Lower leg skin (tissue), 4 donors: ENCODE measurements at regions not wholly inside any gene's neighbourhood (a gene's known extent, or its start where the extent isn't known, plus 50 kb on each side); places are given as distances from the start of the nearest gene placed in this dataset.

Experiments used
- DNase-seq, 2 donors: peaks; one replicate each; pipeline ENCODE4 v3.0.0-alpha.2; 2019; ENCODE audit warnings: low spot score in 2 of 2
- H3K4me3 ChIP-seq: fragments of 200-600 bp; sonication (generic); 2 replicates; pipeline ENCODE4 v1.5.1; 2017; ENCODE audit warnings: mild to moderate bottlenecking, low read depth; ENCODE audit not compliant: poor library complexity, severe bottlenecking
- CTCF ChIP-seq, 3 donors: fragments of 450-650 bp; IDR thresholded peaks; one replicate each; pipeline ENCODE4 v1.5.1; 2016; ENCODE audit warnings: antibody characterized with exemption in 3 of 3, mild to moderate bottlenecking in 3 of 3, moderate library complexity in 2 of 3
- POLR2A ChIP-seq, 2 donors: fragments of 450-650 bp; IDR thresholded peaks; one replicate each; pipeline ENCODE4 v1.6.1; 2016 to 2017; ENCODE audit warnings: antibody characterized with exemption in 2 of 2, mild to moderate bottlenecking in 1 of 2, moderate library complexity in 1 of 2
- WGBS, 2 donors: methylation state at CpG; one replicate each; pipeline ENCODE4 v1.1.5; 2018; 5-methylcytosine and 5-hydroxymethylcytosine counted together
- intact Hi-C: fragments of 100-400 bp; cut with DNase I; formaldehyde crosslinking; loops from one replicate; pipeline ENCODE4 v1.15.0; 2023; ENCODE audit warnings: low total_unique reads

- TF ChIP-seq CTCF (IDR thresholded peaks at IDR 0.05) (no peak), POLR2A (IDR thresholded peaks at IDR 0.05) (no peak)
- peak in 1 of 2 donors; percentile 79 for DNase-seq
- H3K4me3 ChIP-seq: no peak overlapping the region
- 32 to 36% methylated on average over 9 of the region's 9 CpGs for WGBS, 2 donors
- intact Hi-C loops: no loop called here
Observed at GRCh38 chr5:171627936-171628632, 157.5 kb upstream of the SMIM23 start.

- WGBS, 2 donors: 35 to 36% methylated on average over 6 of the region's 6 CpGs
- intact Hi-C loops: no loop called here
- no peak for TF ChIP-seq CTCF (IDR thresholded peaks at IDR 0.05)
- no peak overlapping the region for H3K4me3 ChIP-seq
- no peak for DNase-seq
Observed at GRCh38 chr5:171628633-171628974, 157.0 kb upstream of the SMIM23 start.

- WGBS, 2 donors: 39 to 45% methylated on average over 7 of the region's 7 CpGs
- intact Hi-C loops: no loop called here
- no peak overlapping the region for H3K4me3 ChIP-seq
- DNase-seq: peak in 1 of 2 donors; percentile 29
- no peak for TF ChIP-seq CTCF (IDR thresholded peaks at IDR 0.05)
Observed at GRCh38 chr5:171629221-171629620, 156.4 kb upstream of the SMIM23 start.

- intact Hi-C loops: no loop called here
- no peak for TF ChIP-seq POLR2A (IDR thresholded peaks at IDR 0.05)
- TF ChIP-seq CTCF (IDR thresholded peaks at IDR 0.05): no peak
- 15 to 25% methylated on average over 20 to 23 of the region's 28 CpGs for WGBS, 2 donors
- DNase-seq: peak in 1 of 2 donors; percentile 86
- no peak overlapping the region for H3K4me3 ChIP-seq
Observed at GRCh38 chr5:171629628-171630349, 155.8 kb upstream of the SMIM23 start.

- intact Hi-C loops: no loop called here
- H3K4me3 ChIP-seq: no peak overlapping the region
- no peak for TF ChIP-seq POLR2A (IDR thresholded peaks at IDR 0.05)
- TF ChIP-seq CTCF (IDR thresholded peaks at IDR 0.05): no peak
- no peak for DNase-seq
- WGBS, 2 donors: 56 to 59% methylated on average over 9 of the region's 11 CpGs
Observed at GRCh38 chr5:171630350-171631065, 155.1 kb upstream of the SMIM23 start.
